Keratinocyte (primary cell): ENCODE measurements at regions not wholly inside any gene's neighbourhood (a gene's known extent, or its start where the extent isn't known, plus 50 kb on each side); places are given as distances from the start of the nearest gene placed in this dataset.

Source experiments
- EZH2 ChIP-seq: IDR thresholded peaks from one replicate; pipeline ENCODE4 v1.6.1; 2012; ENCODE audit warnings: inconsistent platforms, mild to moderate bottlenecking, low read length, moderate library complexity
- TF ChIP-seq, protein P1 (sequence below), 3 experiments: IDR thresholded peaks in 1 of 3; conservative IDR thresholded peaks in 1 of 3; optimal IDR thresholded peaks in 1 of 3; 2 replicates in 2 of 3; 3 replicates in 1 of 3; pipeline versions ENCODE3 to v1.5.1; 2011; ENCODE audit warnings: low read length in 3 of 3, mild to moderate bottlenecking in 3 of 3, moderate library complexity in 2 of 3, control low read depth in 1 of 3, inconsistent platforms in 1 of 3; ENCODE audit not compliant: insufficient read depth in 2 of 3; ENCODE audit errors: extremely low read depth in 1 of 3

- TF ChIP-seq, protein P1, sequence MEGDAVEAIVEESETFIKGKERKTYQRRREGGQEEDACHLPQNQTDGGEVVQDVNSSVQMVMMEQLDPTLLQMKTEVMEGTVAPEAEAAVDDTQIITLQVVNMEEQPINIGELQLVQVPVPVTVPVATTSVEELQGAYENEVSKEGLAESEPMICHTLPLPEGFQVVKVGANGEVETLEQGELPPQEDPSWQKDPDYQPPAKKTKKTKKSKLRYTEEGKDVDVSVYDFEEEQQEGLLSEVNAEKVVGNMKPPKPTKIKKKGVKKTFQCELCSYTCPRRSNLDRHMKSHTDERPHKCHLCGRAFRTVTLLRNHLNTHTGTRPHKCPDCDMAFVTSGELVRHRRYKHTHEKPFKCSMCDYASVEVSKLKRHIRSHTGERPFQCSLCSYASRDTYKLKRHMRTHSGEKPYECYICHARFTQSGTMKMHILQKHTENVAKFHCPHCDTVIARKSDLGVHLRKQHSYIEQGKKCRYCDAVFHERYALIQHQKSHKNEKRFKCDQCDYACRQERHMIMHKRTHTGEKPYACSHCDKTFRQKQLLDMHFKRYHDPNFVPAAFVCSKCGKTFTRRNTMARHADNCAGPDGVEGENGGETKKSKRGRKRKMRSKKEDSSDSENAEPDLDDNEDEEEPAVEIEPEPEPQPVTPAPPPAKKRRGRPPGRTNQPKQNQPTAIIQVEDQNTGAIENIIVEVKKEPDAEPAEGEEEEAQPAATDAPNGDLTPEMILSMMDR (optimal IDR thresholded peaks at IDR 0.05 in 1 of 3, IDR thresholded peaks at IDR 0.05 in 1 of 3, conservative IDR thresholded peaks at IDR 0.05 in 1 of 3; ENCODE audit: extremely low read depth in 1 of 3, insufficient read depth in 2 of 3, low read length in 3 of 3) = no peak
- TF ChIP-seq EZH2 = no peak
Observed at GRCh38 chr12:124404162-124404784, 109.4 kb downstream of the RFLNA start.
